T-helper 1 cell treated with Interleukin-12 subunit alpha and Interleukin-12 subunit beta and Interleukin-4 antibody, amounts not matched to agents 30 μg/mL and 1 μg/mL, for 36 hours (primary cell): ENCODE measurements at regions not wholly inside any gene's neighbourhood (a gene's known extent, or its start where the extent isn't known, plus 50 kb on each side); places are given as distances from the start of the nearest gene placed in this dataset.

Experiments
- H3K27ac Mint-ChIP-seq: one replicate; pipeline ENCODE4 v1.8.0; 2021; ENCODE audit warnings: mild to moderate bottlenecking, mixed read lengths
- H3K27me3 Mint-ChIP-seq: one replicate; pipeline ENCODE4 v1.8.0; 2021; ENCODE audit warnings: low read depth, mixed read lengths
- H3K36me3 Mint-ChIP-seq: one replicate; pipeline ENCODE4 v1.8.0; 2021; ENCODE audit warnings: low read depth, mixed read lengths
- H3K4me1 Mint-ChIP-seq: one replicate; pipeline ENCODE4 v1.8.0; 2021; ENCODE audit warnings: low read depth, mixed read lengths
- H3K4me3 Mint-ChIP-seq: one replicate; pipeline ENCODE4 v1.8.0; 2021; ENCODE audit warnings: mild to moderate bottlenecking, moderate library complexity, mixed read lengths
- H3K9me3 Mint-ChIP-seq: one replicate; pipeline ENCODE4 v1.8.0; 2021; ENCODE audit warnings: mixed read lengths

DNA sequence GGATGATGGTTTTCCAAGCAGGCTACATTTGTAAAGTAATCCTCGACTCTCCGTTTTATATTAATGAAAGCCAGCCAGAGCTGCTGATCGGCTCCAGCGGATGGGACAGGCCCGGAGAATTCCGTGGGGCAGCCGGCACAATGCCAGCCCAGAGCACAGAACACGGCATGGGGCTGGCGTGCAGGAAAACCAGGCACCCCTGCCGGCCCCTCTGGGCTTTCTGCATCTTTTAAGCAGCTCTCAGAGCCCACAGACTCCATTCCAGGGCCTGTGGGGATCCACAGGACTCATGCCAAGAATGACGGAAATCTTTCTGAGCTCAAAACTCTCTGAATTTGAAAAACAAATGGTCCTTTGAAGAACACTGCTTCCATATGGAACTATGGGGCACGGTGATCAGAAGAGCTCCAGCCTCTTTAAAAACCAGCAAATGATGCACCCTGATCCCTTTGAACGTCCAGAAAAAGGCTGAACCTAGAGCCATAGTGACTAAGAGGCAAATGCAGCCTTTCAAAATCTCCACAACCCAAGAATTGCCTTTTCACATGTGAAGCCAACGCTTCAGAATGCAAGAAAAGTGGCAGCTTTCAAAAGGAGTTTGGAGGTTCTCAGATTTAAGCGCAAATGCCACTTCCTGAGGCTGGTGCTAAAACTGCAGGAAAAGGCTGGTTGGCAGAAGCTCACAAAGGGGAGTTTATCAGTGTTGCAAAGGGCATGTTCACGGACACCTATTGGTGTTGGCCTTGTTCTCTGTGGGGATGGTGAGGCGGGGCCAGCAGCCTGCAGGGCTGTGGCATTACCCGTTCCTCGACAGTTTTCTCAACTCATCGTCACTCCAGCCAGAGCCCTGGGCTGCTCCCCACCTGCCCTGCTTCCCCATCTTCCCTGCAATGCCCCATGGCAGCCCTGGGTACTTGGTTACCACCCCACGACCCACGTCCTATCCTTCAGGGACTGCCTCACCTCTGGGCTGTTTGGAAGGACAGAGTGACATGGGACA lies 212.5 kb downstream of the CTTN start:
- Mint-ChIP-seq H3K27ac (no peak overlapping the region), H3K9me3 (no peaks in the 10 kb centered on the region), H3K4me1 (no peaks in the 10 kb centered on the region), H3K36me3 (no peaks in the 10 kb centered on the region), H3K4me3 (no peak overlapping the region), H3K27me3 (peaks cover 3% of the 10 kb centered on the region)

DNA sequence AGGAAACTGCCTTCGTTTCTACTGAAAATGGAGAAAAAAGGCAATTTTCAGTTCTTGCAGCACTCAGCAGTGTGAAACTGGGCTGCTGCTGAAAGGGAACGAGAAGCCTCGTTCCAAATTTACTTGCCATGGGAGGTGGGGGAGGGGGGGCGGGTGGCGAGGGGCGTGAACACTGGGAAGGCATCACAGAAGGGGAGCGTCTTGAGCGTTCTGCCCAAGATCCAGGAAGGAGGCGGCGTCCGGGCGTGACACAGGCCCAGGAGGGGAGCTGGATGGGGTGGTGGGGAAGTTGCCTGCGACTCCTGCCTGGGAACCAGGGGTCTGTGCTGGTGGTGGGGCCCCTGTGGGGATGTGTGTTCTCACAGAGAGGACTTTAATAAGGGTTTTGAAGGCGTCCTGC lies 213.5 kb downstream of the CTTN start:
- Mint-ChIP-seq H3K4me3 (no peak overlapping the region), H3K9me3 (no peaks in the 10 kb centered on the region), H3K4me1 (no peaks in the 10 kb centered on the region), H3K27ac (no peak overlapping the region), H3K27me3 (peaks cover 3% of the 10 kb centered on the region), H3K36me3 (no peaks in the 10 kb centered on the region)

DNA sequence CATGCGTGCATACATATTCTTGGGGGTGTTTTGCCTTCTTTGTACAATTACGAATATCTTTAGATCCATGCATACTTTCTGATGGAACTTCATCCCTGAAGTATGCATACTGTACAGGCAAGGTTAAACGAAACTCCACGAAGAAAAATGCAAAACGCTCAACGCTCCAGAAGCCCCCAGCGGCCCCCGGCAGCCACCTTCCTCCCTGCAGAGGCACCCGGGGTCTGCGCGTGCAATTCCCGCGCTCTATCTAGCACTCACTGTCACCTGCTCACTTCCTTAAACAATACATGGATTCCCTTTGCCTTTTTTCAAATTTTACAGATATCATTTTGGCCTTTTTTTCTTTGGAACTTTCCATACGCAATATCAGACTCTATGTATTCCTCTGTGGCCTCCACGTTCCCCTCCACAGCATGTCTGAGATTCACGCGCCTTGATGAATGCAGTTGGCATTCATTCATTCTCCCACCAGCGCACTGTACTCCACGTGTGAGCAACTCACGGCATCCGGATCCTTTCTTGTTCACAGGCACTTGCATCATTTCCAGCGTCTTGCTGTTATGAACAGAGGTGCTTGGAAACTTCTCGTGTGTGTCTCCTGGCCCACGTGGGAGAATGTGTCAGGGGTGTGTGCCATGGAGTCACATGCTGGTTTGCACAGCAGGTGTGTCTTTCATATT lies 214.3 kb downstream of the CTTN start:
- no peaks in the 10 kb centered on the region for H3K36me3 Mint-ChIP-seq
- peaks cover 3% of the 10 kb centered on the region for H3K27me3 Mint-ChIP-seq
- no peak overlapping the region for H3K4me3 Mint-ChIP-seq
- no peaks in the 10 kb centered on the region for H3K4me1 Mint-ChIP-seq
- H3K27ac Mint-ChIP-seq = no peak overlapping the region
- no peaks in the 10 kb centered on the region for H3K9me3 Mint-ChIP-seq

DNA sequence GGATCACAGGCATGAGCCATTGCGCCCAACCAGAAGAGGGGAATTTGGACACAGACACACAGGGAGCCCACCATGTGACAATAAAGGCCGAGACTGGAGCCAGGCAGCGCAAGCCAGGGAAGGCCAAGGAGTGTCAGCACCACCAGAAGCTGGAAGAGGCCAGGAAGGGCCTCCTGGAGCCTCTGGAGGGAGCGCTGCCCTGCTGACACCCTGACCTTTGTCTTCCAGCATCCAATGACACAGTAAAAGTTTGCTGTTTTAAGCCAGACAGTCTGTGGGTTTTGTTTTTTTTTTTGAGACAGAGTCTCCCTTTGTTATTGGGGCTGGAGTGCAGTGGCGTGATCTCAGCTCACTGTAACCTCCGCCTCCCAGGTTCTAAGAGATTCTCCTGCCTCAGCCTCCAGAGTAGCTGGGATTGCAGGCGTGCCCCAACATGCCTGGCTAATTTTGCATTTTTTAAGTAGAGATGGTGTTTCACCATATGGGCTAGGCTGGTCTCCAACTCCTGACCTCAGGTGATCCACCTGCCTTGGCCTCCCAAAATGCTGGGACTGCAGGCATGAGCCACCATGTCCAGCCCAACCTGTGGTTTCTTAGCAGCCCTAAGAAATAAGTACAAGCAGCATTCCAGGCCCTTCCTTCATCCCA lies 215.8 kb downstream of the CTTN start:
- peaks cover 3% of the 10 kb centered on the region for H3K27me3 Mint-ChIP-seq
- no peak overlapping the region for H3K27ac Mint-ChIP-seq
- H3K36me3 Mint-ChIP-seq = no peaks in the 10 kb centered on the region
- no peak overlapping the region for H3K4me3 Mint-ChIP-seq
- no peaks in the 10 kb centered on the region for H3K9me3 Mint-ChIP-seq
- H3K4me1 Mint-ChIP-seq = no peaks in the 10 kb centered on the region

DNA sequence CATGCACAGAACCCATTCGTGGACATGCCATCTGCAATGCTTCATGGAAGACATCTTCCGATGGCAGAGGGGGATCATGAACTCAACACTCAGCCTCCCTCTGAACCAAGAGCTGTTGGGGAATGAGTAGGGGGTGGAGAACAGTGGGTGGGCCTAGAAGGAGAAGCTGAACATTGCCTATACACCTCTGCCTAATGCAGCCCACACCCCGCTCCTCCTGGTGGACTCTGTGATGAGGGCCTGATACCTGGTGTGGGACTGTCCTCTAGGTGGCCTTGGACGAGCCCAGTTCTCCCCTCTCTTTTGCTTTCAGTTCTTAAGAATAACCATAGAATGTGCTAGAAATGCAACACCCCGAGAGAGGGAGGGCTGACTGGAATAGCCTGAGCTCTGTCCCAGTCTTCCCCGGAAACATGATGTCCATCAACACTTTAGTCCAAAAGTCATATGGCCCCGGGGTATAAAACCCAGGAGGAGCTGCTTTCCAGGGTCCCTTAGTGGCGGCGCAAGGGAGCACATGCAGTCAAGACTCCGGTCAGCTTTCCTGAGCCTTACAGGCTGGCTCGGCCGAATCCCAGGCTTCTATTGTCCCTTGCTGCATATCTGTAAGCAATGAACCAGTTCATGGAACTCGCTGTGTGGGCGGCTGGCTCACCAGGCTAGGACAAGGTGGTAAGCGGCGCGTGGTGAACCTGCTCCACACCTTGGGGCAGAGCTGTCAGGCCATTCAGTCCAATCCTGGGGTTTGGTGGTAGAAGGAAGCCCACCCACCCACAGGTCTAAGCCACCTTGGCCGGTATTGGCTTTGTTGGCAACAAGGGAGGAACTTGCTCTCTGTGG lies 216.9 kb downstream of the CTTN start:
- Mint-ChIP-seq H3K4me1 (no peaks in the 10 kb centered on the region), H3K27ac (no peak overlapping the region), H3K9me3 (no peaks in the 10 kb centered on the region), H3K27me3 (peaks cover 3% of the 10 kb centered on the region), H3K4me3 (no peak overlapping the region), H3K36me3 (no peaks in the 10 kb centered on the region)

DNA sequence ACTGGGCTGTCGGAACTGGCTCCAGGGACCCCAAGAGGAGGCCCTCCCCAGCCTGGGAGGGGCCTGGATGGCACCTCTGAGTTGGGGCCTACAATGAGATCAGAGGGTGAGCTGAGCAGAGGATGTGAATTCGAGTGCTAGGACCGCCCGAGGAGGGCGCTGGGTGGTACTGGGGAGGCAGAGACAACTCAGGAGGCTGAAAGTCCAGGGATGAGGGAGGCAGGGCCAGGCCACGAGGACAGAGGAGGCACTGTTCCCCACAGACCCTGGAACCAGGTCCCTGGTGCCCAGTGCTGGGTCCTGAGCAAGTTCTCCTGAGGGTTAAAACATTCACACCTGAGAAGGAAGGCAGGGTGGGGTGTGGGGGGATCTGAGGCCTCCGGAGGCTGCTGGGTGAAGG lies 218.0 kb downstream of the CTTN start:
- Mint-ChIP-seq H3K4me1 (no peaks in the 10 kb centered on the region), H3K36me3 (no peaks in the 10 kb centered on the region), H3K27me3 (peaks cover 2% of the 10 kb centered on the region), H3K9me3 (no peaks in the 10 kb centered on the region), H3K4me3 (no peak overlapping the region), H3K27ac (no peak overlapping the region)

DNA sequence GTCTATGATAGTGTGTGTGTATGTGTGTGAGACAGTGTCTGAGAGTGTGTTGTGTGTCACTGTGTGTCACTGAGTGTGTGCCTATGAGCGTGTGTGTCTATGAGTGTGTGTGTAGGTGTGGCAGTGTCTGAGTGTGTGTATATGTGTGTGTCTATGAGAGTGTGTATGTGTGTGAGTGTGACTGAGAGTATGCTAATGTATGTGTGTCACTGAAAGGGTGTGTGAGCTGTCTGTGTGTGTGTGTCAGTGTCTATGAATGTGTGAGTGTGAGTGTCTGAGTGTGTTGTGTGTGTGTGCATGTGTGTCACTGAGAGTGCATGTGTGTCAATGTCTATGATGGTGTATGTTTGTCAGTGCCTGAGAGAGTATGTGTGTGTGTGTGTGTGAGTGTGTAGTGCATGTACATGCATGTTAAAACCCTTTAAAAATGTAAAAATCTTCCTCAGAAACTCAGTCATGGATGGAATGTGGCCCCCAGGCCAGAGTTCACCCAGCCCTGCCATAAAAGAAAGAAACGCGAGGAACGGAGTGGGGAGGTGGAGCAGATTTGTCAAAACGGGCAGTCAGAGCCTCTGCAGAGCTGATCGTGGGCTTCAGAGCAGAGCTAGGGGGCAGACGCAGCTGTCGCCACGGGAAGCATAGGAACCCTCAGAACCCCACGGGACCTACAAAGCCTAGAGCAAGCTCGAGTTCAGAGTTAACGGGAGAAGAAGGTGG lies 218.8 kb downstream of the CTTN start:
- H3K36me3 Mint-ChIP-seq = no peaks in the 10 kb centered on the region
- no peak overlapping the region for H3K27ac Mint-ChIP-seq
- H3K27me3 Mint-ChIP-seq = no peaks in the 10 kb centered on the region
- H3K4me3 Mint-ChIP-seq = no peak overlapping the region
- no peaks in the 10 kb centered on the region for H3K4me1 Mint-ChIP-seq
- no peaks in the 10 kb centered on the region for H3K9me3 Mint-ChIP-seq

DNA sequence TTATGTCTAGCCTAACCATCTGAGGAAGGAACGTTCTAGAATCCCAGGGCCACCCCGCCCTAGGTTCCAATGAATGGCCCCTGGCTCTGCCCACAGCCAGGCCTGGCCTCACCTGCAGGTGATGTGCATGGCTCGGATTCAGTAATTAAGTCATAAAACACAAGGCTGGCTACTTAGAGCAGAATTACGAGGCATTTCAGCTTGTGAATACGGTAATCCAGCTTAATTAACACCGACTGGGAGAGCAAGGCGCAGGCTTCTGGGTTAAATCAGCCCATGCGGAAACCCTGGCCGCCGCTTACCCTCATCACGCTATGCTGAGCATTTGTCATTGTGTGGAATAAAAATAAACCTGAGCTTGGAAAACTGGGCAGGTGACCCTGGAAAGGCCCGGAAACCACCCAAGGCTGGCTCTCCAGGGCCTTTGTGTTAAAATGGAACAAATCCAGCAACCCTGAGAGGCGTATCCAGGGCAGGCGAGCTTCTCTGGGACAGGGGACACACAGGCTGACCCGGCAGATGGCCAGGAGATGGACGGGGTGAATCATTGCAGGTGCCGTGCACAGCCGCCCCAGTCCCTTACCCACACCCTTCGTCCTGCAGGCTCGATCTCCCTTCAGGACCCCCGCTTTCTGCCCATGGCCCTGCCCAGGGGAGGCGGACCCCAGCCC lies 220.2 kb downstream of the CTTN start:
- Mint-ChIP-seq H3K4me1 (no peaks in the 10 kb centered on the region), H3K36me3 (no peaks in the 10 kb centered on the region), H3K27ac (no peak overlapping the region), H3K9me3 (no peaks in the 10 kb centered on the region), H3K4me3 (no peak overlapping the region), H3K27me3 (no peaks in the 10 kb centered on the region)

DNA sequence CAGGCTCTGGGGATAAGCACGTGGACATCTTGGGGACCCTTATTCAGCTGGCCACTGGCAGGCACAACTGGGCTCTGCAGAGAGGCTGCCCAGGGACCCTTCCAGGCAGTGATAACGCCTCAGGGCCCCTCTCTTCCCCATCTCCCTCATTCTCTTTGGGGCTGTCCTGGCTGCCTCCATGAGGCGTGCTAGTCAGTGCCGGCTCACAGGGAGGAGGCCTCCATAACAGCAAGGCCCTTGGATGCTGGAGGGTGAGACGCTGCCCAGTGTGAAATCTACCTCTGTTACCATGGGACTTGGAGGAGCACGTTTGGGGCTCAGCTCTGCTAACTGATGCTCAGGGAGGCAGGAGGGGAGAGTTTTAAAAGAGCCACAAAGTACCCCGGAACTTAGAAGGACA lies 221.3 kb downstream of the CTTN start:
- H3K4me3 Mint-ChIP-seq = no peak overlapping the region
- H3K9me3 Mint-ChIP-seq = no peaks in the 10 kb centered on the region

DNA sequence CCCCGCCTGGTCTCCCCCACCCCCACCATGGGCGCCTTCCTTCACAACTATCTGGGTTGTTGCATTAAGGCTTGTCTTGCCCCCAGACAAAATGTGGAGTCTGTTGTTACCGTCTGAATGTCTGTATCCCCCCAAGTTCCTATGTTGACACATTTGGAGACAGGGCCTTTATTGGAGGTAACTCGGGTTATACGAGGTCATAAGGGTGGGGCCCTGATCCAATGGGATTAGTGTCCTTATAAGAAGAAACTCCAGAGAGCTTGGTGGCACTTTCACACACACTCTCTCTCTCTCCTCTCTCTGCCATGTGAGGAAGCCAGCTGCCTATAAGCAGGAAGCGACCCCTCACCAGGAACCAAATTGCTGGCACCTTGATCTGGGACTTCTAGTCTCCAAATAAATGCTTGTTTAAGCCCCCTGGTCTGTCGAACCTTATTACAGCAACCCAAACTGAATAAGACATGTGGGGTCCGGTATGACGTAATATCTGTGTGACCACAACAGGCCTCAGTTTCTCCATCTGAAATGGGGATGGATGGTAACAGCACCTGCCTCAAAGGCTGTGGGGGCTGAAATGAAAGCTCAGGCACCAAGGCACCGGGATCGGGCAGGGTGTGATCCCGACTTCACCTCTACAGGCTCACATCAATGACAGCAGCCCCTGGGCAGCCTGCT lies 222.3 kb downstream of the CTTN start:
- Mint-ChIP-seq H3K4me3 (no peak overlapping the region), H3K9me3 (no peaks in the 10 kb centered on the region), H3K36me3 (no peaks in the 10 kb centered on the region), H3K4me1 (no peaks in the 10 kb centered on the region), H3K27ac (no peak overlapping the region), H3K27me3 (no peaks in the 10 kb centered on the region)

More for the DNA sequence above, 221.3 kb downstream of the CTTN start:
- Mint-ChIP-seq H3K36me3 (no peaks in the 10 kb centered on the region), H3K27me3 (no peaks in the 10 kb centered on the region), H3K27ac (no peak overlapping the region), H3K4me1 (no peaks in the 10 kb centered on the region)

DNA sequence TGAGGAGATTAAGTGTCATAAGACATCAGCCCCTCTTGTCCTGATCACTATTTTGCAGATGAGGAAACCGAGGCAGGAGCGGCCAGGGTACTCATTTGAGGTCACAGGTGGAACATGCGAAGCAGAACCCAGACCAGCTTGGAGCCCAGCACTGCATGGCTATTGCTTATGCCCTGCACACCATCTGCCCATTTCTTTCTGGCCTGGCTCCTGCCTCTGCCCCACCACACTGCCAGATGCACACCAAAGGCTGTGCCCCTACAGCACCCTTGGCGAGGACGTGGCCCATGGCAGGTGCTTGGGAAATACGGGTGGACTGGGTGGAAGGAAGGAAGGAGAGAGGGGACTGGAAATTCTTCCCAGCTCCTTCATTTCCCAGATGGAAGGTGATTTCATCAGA lies 222.9 kb downstream of the CTTN start:
- Mint-ChIP-seq H3K4me1 (no peaks in the 10 kb centered on the region), H3K4me3 (no peak overlapping the region), H3K27ac (no peak overlapping the region), H3K27me3 (no peaks in the 10 kb centered on the region), H3K9me3 (no peaks in the 10 kb centered on the region), H3K36me3 (no peaks in the 10 kb centered on the region)

DNA sequence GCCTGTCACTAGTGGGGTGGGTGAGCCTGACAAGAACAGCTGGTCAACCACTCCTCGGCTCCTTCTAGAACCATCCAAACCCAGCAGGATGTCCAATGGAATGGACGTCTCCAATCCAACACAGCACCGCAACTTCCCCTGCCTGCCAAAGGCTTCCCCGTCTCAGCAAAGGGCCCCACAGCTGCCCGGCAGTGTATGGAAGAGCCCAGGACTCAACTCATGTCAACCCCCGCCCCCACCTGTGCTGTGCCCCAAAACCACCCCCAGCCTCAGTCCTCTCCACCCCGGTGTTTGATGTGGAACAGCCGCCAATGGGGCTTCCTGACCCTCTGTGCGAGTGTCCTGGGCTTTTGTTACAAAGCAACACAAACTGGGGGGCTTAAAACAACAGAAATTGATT lies 223.8 kb downstream of the CTTN start:
- H3K27ac Mint-ChIP-seq = no peak overlapping the region
- H3K4me1 Mint-ChIP-seq = no peaks in the 10 kb centered on the region
- no peak overlapping the region for H3K4me3 Mint-ChIP-seq
- no peaks in the 10 kb centered on the region for H3K9me3 Mint-ChIP-seq
- H3K27me3 Mint-ChIP-seq = no peaks in the 10 kb centered on the region
- no peaks in the 10 kb centered on the region for H3K36me3 Mint-ChIP-seq
